HFFc6 (cell line): ENCODE measurements at regions not wholly inside any gene's neighbourhood (a gene's known extent, or its start where the extent isn't known, plus 50 kb on each side); places are given as distances from the start of the nearest gene placed in this dataset.

ENCODE experiments used
- DNase-seq: peaks from one replicate; pipeline ENCODE4 v3.0.0-alpha.2; 2018
- H3K27ac Mint-ChIP-seq: 2 replicates; pipeline ENCODE4 v1.8.0; 2020; ENCODE audit warnings: mild to moderate bottlenecking, mixed read lengths
- H3K27me3 Mint-ChIP-seq: 2 replicates; pipeline ENCODE4 v1.8.0; 2021; ENCODE audit warnings: mild to moderate bottlenecking, moderate library complexity, mixed read lengths; ENCODE audit not compliant: insufficient read depth
- H3K36me3 Mint-ChIP-seq: 2 replicates; pipeline ENCODE4 v1.8.0; 2021; ENCODE audit warnings: low read depth, mixed read lengths
- H3K4me1 Mint-ChIP-seq: 2 replicates; pipeline ENCODE4 v1.8.0; 2020; ENCODE audit warnings: low read depth, mixed read lengths
- H3K4me3 Mint-ChIP-seq: 2 replicates; pipeline ENCODE4 v1.8.0; 2020; ENCODE audit warnings: mild to moderate bottlenecking, moderate library complexity, mixed read lengths
- H3K9me3 Mint-ChIP-seq: 2 replicates; pipeline ENCODE4 v1.8.0; 2020; ENCODE audit warnings: mild to moderate bottlenecking, mixed read lengths
- TF ChIP-seq, protein P1 (sequence below): fragments of 200-600 bp; sonication (generic); IDR thresholded peaks from 2 replicates; pipeline ENCODE4 v1.5.0; 2021; ENCODE audit warnings: antibody characterized with exemption, mild to moderate bottlenecking

DNA sequence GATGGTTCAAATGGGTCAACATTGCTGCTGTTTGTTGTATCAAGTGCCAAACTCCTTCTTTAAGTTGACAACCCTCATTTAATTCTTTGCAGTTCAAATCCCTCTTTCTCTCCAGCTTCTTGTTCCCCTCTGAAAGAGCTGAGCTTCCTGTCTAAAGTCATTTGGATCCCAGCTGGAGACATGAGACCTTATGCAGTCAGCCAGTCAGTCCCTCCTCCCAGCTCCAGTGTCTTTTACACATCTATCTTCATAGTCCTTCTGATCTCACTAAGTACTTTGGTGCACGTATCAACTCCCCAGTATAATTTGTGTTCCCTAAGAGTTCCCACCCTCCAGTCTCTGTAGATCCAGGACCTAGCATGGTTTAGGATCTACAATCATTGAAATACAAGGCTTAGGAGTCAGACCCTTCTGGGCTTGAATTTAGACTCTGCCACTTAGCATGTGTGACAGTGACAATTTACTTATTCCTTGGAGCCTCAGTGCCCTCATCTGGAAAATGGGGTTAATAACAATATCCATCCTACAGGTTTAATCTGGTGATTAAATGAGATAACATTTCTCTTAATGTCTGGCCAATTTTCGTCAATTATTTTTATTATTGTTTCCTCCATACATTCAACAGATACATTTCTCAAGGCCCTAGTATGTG lies 102.8 kb upstream of the SEMA6D start:
- no peaks in the 10 kb centered on the region for H3K36me3 Mint-ChIP-seq
- no peaks in the 10 kb centered on the region; the same call in 1 of the 2 replicates for H3K27me3 Mint-ChIP-seq
- DNase-seq: no peak
- H3K9me3 Mint-ChIP-seq: no peaks in the 10 kb centered on the region
- TF ChIP-seq, protein P1, sequence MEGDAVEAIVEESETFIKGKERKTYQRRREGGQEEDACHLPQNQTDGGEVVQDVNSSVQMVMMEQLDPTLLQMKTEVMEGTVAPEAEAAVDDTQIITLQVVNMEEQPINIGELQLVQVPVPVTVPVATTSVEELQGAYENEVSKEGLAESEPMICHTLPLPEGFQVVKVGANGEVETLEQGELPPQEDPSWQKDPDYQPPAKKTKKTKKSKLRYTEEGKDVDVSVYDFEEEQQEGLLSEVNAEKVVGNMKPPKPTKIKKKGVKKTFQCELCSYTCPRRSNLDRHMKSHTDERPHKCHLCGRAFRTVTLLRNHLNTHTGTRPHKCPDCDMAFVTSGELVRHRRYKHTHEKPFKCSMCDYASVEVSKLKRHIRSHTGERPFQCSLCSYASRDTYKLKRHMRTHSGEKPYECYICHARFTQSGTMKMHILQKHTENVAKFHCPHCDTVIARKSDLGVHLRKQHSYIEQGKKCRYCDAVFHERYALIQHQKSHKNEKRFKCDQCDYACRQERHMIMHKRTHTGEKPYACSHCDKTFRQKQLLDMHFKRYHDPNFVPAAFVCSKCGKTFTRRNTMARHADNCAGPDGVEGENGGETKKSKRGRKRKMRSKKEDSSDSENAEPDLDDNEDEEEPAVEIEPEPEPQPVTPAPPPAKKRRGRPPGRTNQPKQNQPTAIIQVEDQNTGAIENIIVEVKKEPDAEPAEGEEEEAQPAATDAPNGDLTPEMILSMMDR: no peak
- no peaks in the 10 kb centered on the region for H3K4me1 Mint-ChIP-seq
- H3K27ac Mint-ChIP-seq: no peak overlapping the region
- H3K4me3 Mint-ChIP-seq: no peak overlapping the region

DNA sequence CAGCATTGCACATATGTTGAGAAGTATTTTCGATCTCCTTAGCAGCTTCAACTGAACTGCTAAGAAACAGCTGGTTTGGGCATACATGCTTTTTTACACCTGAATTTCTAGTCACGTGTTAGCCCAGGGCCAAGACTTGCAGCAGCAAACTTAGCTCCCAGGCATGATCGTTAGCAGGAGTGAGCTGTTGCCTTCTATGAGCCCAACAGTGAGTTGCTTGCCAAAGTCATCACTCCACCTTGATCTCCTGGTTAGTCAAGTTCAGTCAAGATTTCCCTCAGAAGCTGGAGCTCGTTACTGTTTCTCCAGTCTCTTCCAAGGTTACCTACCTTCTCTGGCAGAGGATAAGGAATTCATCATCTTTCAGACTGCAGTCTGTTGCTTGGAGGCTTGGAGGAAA lies 100.4 kb upstream of the SEMA6D start:
- Mint-ChIP-seq H3K4me3 (no peak overlapping the region), H3K27me3 (no peaks in the 10 kb centered on the region; the same call in none of the 2 replicates), H3K4me1 (no peaks in the 10 kb centered on the region), H3K27ac (no peak overlapping the region), H3K36me3 (no peaks in the 10 kb centered on the region), H3K9me3 (no peaks in the 10 kb centered on the region)
- TF ChIP-seq, protein P1: no peak
- DNase-seq: no peak

DNA sequence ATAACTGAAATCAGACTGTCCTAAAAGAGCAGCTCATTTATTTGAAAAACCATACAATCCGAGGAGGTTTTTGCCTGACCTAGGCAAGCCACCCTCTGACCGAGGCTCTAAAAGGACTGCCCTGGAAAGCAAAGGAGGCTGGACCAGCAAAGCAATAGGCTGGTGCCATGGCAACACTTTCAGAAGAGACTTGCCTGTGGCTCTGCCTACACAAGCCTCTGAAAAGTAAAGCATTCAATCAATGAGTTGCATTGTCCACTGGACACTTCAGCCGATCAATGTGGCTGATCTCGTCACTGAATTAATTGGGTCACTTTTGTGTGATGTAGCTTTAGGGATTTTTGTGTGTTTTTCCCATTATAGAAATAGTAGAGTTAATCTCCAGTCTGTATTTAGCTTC lies 99.1 kb upstream of the SEMA6D start:
- Mint-ChIP-seq H3K27ac (no peak overlapping the region), H3K36me3 (no peaks in the 10 kb centered on the region), H3K4me3 (no peak overlapping the region), H3K9me3 (no peaks in the 10 kb centered on the region), H3K4me1 (no peaks in the 10 kb centered on the region), H3K27me3 (peaks cover 3% of the 10 kb centered on the region)
- DNase-seq: no peak
- TF ChIP-seq, protein P1: no peak

DNA sequence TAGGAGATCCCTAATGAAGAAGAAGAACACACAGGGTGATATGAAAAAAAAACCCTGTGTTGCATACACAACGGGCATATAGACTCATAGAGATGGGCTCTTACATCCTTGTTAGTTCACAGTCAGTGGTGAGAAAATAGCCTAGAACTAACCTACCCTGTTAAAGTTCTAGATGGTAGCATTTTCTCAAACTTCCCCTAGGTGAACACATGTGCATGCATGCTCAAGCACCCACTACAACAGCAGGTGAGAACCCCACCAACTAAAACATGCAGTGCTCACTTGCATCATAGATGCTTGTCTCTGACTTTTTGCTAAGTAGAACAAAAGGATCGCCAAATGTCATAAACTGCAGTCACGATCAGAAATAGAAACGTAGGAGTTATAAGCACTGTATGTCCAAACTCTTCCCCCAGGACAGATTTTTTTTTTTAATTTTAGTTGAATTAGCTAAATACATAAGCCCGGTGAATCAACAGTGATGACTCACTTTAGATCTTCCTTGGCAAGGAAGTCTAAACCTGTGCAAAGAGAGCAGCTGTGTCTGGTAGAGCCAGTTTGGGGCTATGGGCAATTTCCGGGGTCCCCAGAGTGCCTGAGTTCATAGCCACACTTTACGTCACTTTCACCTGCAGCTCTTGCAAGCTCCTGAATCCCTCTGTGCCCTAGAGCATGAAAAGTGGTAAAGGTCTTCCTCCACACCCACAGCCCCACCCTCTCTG lies 96.2 kb upstream of the SEMA6D start:
- no peak for DNase-seq
- H3K27me3 Mint-ChIP-seq: peaks cover 3% of the 10 kb centered on the region
- no peak overlapping the region for H3K27ac Mint-ChIP-seq
- H3K9me3 Mint-ChIP-seq: no peaks in the 10 kb centered on the region
- TF ChIP-seq, protein P1: no peak
- no peaks in the 10 kb centered on the region for H3K36me3 Mint-ChIP-seq
- H3K4me3 Mint-ChIP-seq: no peak overlapping the region
- no peaks in the 10 kb centered on the region for H3K4me1 Mint-ChIP-seq

DNA sequence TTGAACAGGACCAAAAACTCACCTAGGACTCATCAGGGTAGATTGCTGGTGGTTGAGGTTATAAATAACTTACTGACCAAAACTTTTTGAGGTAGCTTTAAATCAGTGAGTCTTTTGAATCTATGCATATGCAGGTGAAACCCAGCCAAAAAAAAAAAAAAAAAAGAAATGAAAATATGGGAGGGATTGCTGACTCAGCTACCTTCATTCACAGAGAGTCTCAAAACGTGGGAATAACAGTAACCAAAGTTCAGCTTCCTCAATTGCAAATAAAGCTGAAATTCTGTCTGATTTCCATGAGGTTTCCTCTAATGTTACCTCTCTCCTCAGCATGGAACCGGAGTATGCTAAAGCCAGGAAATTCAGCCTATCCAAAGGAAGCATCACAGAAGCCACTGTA lies 95.2 kb upstream of the SEMA6D start:
- DNase-seq: no peak
- TF ChIP-seq, protein P1: no peak
- H3K4me1 Mint-ChIP-seq: no peaks in the 10 kb centered on the region
- H3K9me3 Mint-ChIP-seq: no peaks in the 10 kb centered on the region
- no peaks in the 10 kb centered on the region for H3K36me3 Mint-ChIP-seq
- peaks cover 3% of the 10 kb centered on the region for H3K27me3 Mint-ChIP-seq
- no peak overlapping the region for H3K4me3 Mint-ChIP-seq
- H3K27ac Mint-ChIP-seq: no peak overlapping the region
